HG03280 (cell line): ENCODE measurements at regions not wholly inside any gene's neighbourhood (a gene's known extent, or its start where the extent isn't known, plus 50 kb on each side); places are given as distances from the start of the nearest gene placed in this dataset.
"Not testable (repeated sequence)": the region's sequence is repeated elsewhere in the genome, so short reads cannot be mapped to it uniquely, and the experiment has no call there.

Source experiments
- ATAC-seq: cut with Tn5 transposase; IDR thresholded peaks from one replicate; pipeline ENCODE4 v1.9.1; 2021; ENCODE audit warnings: mild to moderate bottlenecking, moderate library complexity; ENCODE audit not compliant: unreplicated experiment

DNA sequence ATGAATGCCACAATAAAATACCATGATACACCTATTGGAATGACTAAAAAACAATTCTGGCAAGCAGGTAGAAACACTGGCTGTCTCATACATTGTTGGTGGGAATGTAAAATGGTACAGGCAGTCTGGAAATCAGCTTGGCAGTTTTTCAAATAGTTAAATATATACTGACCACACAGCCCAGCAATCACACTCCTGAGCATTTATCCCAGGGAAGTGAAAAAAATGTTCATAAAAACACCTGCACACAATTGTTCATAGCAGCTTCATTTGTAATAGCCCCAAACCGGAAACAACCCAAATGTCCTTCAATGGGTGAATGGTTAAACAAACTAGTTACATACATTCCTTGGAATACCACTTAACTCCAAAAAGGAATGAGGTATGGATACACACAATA, 137.2 kb downstream of the TFCP2L1 start:
- no peak for ATAC-seq

- no peak for ATAC-seq
These were observed 136.5 kb downstream of the TFCP2L1 start for GRCh38 chr2:121148481-121148880.

DNA sequence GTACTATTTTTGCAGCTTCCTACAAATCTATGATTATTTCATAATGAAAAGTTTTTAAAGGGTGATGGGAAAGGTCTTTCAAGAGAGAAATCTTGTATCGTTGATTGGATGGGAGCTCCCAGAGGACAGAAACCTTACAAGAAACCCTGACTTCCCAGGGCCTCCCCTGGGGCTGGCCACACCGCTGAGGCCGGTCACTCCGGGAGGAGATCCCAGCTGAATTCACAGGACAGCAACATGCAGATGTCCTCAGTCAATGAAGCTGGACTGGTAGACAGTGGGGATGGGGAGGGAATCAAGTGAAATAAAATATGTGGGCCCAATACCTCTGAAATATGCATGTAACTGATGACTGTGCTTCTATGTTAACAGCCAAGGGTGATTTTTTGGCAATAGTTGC, 135.6 kb downstream of the TFCP2L1 start:
- ATAC-seq, result no peak

GRCh38 chr2:121150126-121150525, 134.9 kb downstream of the TFCP2L1 start:
- no peak for ATAC-seq

- ATAC-seq, result no peak
These were observed 134.3 kb downstream of the TFCP2L1 start for GRCh38 chr2:121150713-121151112.

DNA sequence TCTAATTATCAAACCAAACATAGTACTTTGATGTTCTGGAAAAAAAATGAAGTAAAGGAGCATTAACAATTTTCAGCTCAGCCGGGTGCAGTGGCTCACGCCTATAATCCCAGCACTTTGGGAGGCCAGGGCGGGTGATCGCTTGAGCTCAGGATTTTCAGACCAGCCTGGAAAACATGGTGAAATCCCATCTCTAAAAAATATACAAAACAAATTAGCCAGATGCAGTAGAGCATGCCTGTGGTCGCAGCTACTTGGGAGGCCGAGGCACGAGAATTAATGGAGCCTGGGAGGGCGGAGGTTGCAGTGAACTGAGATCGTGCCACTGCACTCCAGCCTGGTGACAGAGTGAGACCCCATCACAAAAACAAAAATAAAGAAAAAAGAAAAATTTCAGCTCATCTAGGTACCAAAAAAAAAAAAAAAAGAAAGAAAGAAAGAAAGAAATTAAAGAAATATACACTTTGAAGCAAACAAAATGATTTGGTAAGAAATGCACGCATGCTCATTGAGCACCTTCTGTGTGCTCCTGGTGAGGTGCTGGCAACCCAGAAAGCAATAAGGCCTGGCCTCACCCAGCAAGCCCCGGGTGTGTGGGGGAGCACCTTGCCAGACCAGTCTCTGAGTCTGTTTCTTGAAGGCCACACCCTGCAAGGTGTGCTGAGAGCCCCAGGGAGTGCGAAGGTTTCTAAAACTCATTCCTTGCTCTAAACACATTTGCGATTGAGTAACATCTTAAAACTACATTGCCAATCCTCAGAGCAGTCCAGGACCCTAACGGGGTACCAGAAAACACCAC, 133.5 kb downstream of the TFCP2L1 start:
- ATAC-seq, result no peak

- ATAC-seq, result no peak
These were observed 132.1 kb downstream of the TFCP2L1 start for GRCh38 chr2:121152861-121153260.

DNA sequence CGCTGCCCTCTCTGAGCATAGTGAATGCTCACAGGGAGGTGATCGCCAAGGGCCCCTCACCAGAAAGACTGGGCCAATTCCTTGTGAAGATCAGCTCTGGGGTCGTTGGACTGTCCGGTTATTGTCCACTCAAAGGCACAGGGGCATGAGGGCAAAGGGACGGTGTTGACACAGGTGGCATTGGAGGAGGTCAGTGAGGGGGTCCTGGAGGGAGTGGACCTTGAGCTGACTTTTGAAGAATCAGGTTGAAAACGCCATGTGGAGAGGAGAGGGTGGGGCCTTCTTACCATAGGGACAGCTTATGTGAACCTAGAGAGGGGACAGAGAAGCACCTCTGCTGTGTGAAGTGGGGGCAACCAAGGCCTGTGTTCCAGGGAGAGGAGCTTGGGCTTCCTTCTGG, 131.5 kb downstream of the TFCP2L1 start:
- no peak for ATAC-seq

DNA sequence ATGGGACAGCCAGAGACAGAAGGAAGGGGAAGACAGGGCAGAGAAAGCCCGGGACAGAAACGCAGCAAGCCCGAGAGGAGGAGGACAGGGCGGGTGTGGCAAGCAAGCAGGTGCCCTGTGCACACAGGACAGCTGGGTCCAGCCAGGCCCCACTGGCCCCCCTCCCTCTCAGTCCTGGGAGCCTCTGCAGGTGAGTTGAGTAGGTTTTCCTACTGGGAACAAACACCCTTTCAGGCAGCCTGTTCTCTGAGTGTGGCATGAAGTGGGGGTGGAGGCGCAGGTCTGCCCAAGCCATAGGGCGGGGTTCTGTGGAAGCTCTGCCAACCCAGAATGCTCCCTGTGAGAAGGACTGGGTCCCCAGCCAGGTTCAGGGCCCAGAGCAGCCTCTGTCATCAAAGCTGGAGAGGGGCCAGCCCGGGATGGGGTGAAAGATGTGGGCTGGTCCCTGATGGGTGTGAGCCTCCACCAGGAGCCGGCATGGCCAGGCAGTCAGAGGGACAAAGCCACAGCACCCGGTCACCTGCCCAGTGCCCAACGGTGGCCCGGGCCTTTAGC, 129.4 kb downstream of the TFCP2L1 start:
- no peak for ATAC-seq

DNA sequence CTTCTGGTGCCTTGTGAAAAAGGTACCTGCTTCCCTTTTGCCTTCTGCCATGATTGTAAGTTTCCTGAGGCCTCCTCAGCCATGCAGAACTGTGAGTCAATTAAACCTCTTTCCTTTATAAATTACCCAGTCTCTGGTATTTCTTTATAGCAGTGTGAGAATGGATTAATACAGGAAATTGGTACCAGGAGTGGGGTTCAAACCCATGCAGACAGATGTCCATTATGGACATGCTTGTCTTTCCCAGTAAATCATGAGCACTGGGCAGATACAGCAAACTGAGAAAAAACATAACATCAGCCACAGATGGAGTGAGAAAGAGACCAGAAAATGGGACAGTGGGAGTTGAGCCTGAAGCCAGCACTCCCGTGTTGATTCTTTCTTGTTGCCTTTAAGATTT, 127.5 kb downstream of the TFCP2L1 start:
- ATAC-seq, result not testable (repeated sequence)

DNA sequence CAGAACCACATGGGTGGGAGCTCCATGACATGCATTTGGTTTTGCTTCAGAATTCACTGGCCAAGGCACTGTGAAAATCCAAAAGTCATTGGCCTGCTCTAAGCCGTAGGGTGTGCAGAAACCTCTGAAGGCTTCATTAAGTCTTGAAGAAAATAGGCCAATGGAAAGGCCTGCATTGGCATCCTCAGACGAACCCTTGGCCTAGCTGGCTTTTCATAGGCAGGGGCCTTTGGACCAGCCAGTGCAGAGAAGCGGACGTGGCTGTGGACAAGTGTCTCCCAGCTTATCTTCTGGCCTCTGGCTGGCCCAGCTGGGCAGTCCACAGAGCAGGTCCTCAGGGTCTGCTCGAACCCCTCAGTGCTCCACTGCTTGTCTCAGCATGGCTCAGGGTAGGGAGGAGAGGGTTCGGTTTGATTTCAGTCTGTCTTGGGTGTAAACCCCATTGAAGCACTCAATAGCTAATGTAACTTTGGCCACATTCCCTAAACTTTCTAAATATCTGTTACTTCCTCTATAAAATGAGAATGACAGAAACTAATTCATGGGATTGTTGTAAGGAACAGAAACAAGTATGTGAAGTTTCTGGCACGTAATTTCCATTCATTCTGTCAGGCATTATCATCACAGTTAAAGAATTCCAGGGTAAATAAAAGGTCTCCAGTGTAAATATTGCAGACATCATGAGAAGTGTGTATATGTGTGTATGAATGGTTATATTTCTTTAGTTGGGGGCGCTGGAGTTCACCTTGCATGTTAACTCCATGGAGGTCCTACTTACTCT, 125.5 kb downstream of the TFCP2L1 start:
- no peak for ATAC-seq

GRCh38 chr2:121160366-121160765, 124.6 kb downstream of the TFCP2L1 start:
- ATAC-seq, result no peak

- no peak for ATAC-seq
These were observed 123.7 kb downstream of the TFCP2L1 start for GRCh38 chr2:121161272-121161671.

- no peak for ATAC-seq
These were observed 122.1 kb downstream of the TFCP2L1 start for GRCh38 chr2:121162893-121163292.

- ATAC-seq, result no peak
These were observed 121.0 kb downstream of the TFCP2L1 start for GRCh38 chr2:121164042-121164441.

DNA sequence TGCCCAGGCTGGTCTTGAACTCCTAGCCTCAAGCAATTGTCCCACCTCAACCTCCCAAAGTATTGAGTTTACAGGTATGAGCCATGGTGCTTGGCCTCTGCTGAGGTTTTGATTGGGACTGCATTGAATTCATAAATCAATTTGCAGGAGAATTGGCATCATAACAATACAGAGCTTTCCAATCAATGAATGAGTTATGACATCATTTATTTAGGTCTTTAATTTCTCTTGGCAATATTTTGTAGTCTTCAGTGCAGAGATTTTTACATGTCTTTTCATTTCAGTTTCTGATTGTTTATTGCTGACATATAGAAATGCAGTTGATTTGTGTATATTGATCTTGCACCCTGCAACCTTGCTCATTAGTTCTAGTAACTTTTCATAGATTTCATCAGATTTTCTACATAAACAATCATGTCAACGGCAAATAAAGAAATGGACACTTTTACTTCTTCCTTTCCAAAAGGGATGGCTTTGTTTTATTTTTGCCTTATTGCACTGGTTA, 119.9 kb downstream of the TFCP2L1 start:
- ATAC-seq, result no peak
